ENCODE measurements at regions not wholly inside any gene's neighbourhood (a gene's known extent, or its start where the extent isn't known, plus 50 kb on each side); places are given as distances from the start of the nearest gene placed in this dataset.
"Not testable (repeated sequence)": the region's sequence is repeated elsewhere in the genome, so short reads cannot be mapped to it uniquely, and the experiment has no call there.

- TF ChIP-seq CTCF (IDR thresholded peaks at IDR 0.05); POLR2A (IDR thresholded peaks at IDR 0.05); POLR2AphosphoS5 (IDR thresholded peaks at IDR 0.05; ENCODE audit: insufficient read depth in 1 of 2, low read depth in 1 of 2): not testable (repeated sequence)
Measured at GRCh38 chr6:80407976-80408375, 301.5 kb downstream of the BCKDHB start.
